ENCODE measurements at regions not wholly inside any gene's neighbourhood (a gene's known extent, or its start where the extent isn't known, plus 50 kb on each side); places are given as distances from the start of the nearest gene placed in this dataset.

- TF ChIP-seq CTCF (conservative IDR thresholded peaks at IDR 0.05) = no peak
Observed at GRCh38 chr2:134183679-134184078, 70.2 kb upstream of the MGAT5 start.

More at GRCh38 chr2:134183679-134184078, 70.2 kb upstream of the MGAT5 start:
- Histone ChIP-seq H3K4me2 (ENCODE audit: insufficient read depth, insufficient read length, low read length) (no peak overlapping the region), H2AFZ (ENCODE audit: low read length) (no peak overlapping the region), H2AK5ac (ENCODE audit: insufficient read length, low read length) (no peak overlapping the region), H3K27ac (ENCODE audit: insufficient read length, low read depth, low read length) (no peak overlapping the region), H3K4ac (ENCODE audit: low read depth, low read length) (no peak overlapping the region), H3K14ac (ENCODE audit: insufficient read depth, low read length) (no peak overlapping the region), H3K56ac (ENCODE audit: insufficient read length, low read depth, low read length) (no peak overlapping the region), H3K23me2 (ENCODE audit: insufficient read length, low read depth, low read length, poor library complexity, severe bottlenecking) (no peaks in the 10 kb centered on the region), H3K9ac (ENCODE audit: extremely low read depth, insufficient read length, low read length) (no peak overlapping the region), H2BK20ac (ENCODE audit: low read depth, low read length, poor library complexity, severe bottlenecking) (no peak overlapping the region), H3K27me3 (ENCODE audit: insufficient read depth, low read length) (no peaks in the 10 kb centered on the region), H3K9me3 (ENCODE audit: control insufficient read depth, low read depth, low read length) (no peaks in the 10 kb centered on the region), H3K79me2 (ENCODE audit: insufficient read depth, low read length) (peaks cover 3% of the 10 kb centered on the region; the same call in 1 of the 2 replicates), H2BK15ac (ENCODE audit: low read depth, low read length) (no peak overlapping the region), H3K79me1 (ENCODE audit: insufficient read depth, low read depth, low read length, poor library complexity, severe bottlenecking) (peaks cover 3% of the 10 kb centered on the region), H4K20me1 (ENCODE audit: control insufficient read depth, insufficient read depth, insufficient read length) (no peaks in the 10 kb centered on the region), H2BK5ac (ENCODE audit: insufficient read length, low read length) (no peak overlapping the region), H4K91ac (ENCODE audit: insufficient read length, low read depth, low read length) (no peak overlapping the region), H3T11ph (ENCODE audit: low read length) (no peak overlapping the region), H3K18ac (ENCODE audit: insufficient read length, low read depth, low read length) (no peak overlapping the region), H2BK12ac (ENCODE audit: insufficient read length, low read depth, low read length) (no peak overlapping the region), H4K8ac (replicated peaks; ENCODE audit: insufficient read length, low read depth, low read length) (no peak overlapping the region), H4K5ac (ENCODE audit: insufficient read length, low read depth, low read length) (no peak overlapping the region), H2BK120ac (ENCODE audit: low read depth, low read length, poor library complexity, severe bottlenecking) (no peak overlapping the region), H3K4me1 (ENCODE audit: insufficient read depth, low read length) (peaks cover 5% of the 10 kb centered on the region; the same call in 1 of the 2 replicates), H3K23ac (ENCODE audit: insufficient read length, low read depth, low read length) (no peak overlapping the region)
- peaks cover 0 to 6% (median 0%) of the 10 kb centered on the region in 3 experiments; a peak in 1 of 7 replicates for H3K36me3 Mint-ChIP-seq (ENCODE audit: insufficient read depth in 1 of 3, low read depth in 3 of 3)
- no CpG with 5 or more reads among the region's 9 CpGs for WGBS (ENCODE audit: extremely low coverage, insufficient read length, low lambda C conversion rate)
- peaks cover 18 to 35% of the 10 kb centered on the region in 2 experiments for H3K4me1 Mint-ChIP-seq
- DNase-seq = no peak
- no peaks in the 10 kb centered on the region for H3K27me3 Mint-ChIP-seq (ENCODE audit: low read depth)
- no peak overlapping the region for H3K27ac Mint-ChIP-seq
- no peaks in the 10 kb centered on the region for H3K9me3 Mint-ChIP-seq
- H3K4me3 Mint-ChIP-seq = no peak overlapping the region
